HG03432 (cell line): ENCODE measurements at regions not wholly inside any gene's neighbourhood (a gene's known extent, or its start where the extent isn't known, plus 50 kb on each side); places are given as distances from the start of the nearest gene placed in this dataset.

Experiments used
- ATAC-seq: cut with Tn5 transposase; IDR thresholded peaks from one replicate; pipeline ENCODE4 v1.9.1; 2021; ENCODE audit warnings: mild to moderate bottlenecking, moderate library complexity; ENCODE audit not compliant: unreplicated experiment

- peak; percentile 39 for ATAC-seq
These were observed 174.7 kb upstream of the SLC24A5 start for GRCh38 chr15:47945872-47946650.

DNA sequence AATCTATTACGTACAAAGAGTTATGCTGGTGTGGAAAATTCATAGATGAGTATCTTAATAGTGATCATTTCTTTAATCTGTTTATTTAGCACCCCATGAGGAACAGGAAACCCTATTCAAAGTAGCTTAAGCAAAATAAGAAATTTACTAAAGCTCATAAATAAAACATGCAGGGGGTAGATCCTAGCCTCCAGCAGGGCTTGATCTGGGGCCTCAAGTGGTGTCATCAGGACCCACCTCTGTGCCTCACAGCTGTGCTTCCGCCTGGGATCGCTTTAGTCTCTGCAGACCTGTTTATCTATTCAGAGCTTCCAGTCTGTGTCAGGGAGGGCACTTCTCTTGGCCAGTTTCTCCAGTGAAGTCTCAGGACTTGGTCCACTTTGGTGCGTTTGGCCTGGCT lies 171.0 kb upstream of the SLC24A5 start:
- no peak for ATAC-seq

DNA sequence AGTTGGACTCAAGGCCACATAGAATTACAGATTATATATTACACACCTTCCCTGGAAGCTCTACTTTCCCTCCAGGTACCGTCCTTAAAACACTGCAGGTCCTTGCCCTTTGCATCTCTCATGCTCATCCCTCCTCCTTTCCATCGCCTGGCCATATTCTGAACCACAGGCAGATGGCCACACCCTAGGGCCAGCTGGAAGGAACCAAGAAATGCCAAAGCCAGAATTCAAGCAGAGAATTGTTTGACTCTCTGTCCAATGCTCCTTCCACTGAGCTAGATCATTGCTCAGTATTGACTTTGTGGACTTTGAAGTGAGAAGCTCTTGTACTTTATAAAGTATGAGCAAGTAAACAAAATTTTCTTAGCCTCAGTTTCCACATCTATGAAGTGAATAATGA lies 170.3 kb upstream of the SLC24A5 start:
- no peak for ATAC-seq

GRCh38 chr15:47951781-47952180 lies 169.0 kb upstream of the SLC24A5 start:
- no peak for ATAC-seq

DNA sequence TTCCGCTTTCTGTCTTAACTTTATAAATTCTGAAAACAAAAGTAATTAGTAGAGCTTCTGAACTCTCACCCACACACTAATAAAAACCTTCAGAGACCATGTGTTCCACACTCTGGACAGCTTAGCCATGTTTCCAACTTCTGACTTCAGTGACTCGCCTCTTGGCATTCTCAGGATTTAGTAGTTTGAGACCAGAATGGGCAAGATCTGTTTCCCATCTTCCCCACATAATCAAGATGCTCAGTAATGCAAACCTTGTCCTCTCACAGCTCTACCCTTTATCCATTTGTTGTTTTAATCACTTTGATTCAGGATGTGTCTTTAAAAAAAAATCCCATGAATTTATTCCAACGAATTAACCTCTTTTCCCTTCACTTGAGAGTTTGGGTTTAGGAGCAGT lies 166.6 kb upstream of the SLC24A5 start:
- no peak for ATAC-seq

DNA sequence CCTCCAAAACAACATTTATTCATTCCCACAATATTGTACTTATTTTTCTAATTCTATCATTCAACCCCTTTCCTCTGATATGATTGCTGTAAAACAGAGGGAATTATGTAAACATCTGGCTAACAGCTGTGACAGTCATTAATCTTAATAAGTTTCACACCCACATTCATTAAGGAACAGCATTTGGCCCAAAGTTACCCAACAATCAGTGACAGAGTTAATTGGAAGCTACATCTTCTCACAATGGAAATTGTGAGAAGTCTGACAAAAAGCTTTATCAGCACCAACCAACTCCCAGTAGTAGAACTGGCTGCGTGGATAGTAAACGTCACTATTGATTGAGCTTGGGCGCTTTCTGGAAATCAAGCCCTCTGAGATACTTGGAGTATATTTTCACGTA lies 165.8 kb upstream of the SLC24A5 start:
- ATAC-seq, result no peak

GRCh38 chr15:47959617-47960413 lies 161.0 kb upstream of the SLC24A5 start:
- peak; percentile 16 for ATAC-seq

- peak; percentile 90 for ATAC-seq
These were observed 159.2 kb upstream of the SLC24A5 start for GRCh38 chr15:47961401-47962090.

- ATAC-seq, result no peak
These were observed 157.5 kb upstream of the SLC24A5 start for GRCh38 chr15:47963265-47963664.

DNA sequence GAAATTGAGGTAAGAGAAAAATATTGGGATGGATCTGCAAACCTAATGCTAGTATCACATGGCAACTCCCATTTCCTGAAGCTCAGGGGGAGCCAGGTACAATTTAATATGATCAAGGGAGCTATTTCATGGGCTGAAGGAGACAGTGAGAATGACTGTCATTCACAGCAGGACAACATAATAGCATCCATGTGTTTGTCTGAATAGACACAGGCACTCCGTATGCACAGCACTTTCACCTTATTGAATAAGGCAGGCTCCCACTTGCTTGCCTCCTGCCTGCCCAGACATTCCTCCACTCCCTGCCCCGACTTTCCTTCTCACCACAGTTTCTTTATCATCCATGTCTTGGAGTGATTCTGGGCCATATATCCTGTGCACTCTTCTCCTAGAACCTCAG lies 156.6 kb upstream of the SLC24A5 start:
- no peak for ATAC-seq

DNA sequence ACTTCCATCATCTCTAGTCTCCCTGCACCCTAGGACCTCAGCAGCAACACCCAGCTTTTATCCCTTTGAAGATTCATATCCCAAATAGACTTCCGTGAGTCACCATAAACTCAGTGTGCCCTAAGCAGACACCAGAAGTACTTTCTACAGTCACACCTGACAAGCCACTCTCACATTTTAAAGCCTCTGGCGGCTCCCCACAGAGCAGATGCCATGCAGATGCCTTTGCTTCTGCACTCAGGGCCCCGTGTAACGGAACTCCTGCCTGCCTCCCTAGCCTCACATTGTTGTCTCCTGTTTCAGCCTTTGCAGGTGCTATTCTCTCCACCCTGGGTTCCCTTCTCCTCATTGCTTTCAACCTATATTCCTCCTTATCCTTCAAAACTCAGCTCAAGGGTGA lies 155.5 kb upstream of the SLC24A5 start:
- ATAC-seq, result no peak

DNA sequence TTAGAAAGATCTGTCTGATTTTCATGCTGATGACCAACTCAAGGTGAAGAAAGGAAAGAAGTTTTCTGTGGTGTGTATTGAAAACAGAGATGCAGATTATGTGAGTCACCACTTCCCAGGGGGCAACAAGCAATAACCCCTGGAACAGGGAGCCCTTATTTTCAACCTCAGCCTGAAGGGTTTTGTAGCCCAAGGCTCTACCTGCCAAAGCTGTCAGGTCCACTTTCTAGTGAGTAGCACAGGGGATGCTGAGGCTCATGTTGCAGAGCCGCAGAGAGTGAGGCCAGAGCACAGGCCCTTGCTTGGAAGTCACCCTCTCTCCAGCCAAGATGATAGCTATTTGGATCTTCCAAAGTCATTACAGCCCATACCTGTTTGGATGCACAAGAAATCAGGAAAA lies 152.2 kb upstream of the SLC24A5 start:
- ATAC-seq, result no peak

DNA sequence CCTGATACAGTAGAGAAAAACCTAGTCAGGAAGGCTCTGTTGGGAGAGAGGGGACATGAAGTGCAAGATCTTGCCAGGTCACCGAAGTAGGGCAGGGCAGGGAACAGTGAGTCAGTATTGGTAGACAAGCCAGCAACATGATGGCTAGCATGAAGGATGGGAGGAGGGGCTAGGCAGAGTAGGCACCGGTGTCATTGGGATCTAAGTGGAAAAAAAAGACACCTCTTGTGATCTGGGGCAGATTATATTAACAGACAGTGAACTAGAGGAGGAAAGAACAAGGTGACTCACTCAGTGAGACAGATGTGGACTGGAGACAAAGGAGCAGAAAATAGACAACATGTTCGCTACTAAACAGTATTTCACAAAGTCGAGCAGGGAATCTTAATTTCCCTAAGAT lies 149.2 kb upstream of the SLC24A5 start:
- ATAC-seq, result no peak

DNA sequence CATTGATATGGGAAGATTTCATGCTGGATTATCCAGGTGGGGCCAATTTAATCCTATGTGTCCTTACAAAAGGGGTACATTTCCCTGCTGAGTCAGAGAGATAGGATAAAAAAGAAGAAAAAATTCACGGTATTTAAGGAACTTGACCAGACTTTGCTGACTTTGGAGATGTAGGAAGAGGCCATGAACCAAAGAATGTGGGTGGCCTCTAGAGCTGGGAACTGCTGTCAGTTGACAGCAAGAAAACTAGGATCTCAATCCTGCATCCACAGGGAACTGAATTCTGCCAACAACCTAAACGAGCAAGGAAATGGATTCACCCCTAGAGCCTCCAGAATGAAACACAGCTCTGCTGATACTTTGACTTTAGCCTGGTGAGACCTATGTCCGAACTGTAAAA lies 148.1 kb upstream of the SLC24A5 start:
- no peak for ATAC-seq

DNA sequence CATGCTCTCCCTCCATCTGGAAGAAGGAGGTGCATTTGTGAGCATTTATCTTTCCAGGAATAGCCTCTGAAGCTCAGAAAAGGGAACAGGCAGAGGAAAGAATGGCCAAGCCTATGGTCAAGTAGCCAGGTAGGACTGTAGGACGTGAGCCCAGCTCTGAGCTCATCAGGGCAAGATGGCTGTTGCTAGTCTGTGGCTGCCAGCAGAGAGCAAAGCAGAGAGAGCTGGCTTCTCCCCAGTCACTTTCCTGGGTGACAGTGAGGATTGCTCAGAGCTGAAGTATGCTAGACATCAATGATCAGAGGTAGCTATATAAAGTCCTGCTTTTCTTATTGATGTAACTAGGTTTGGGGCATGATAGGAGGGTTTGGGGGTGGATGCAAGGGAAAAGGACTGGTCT lies 146.1 kb upstream of the SLC24A5 start:
- no peak for ATAC-seq

DNA sequence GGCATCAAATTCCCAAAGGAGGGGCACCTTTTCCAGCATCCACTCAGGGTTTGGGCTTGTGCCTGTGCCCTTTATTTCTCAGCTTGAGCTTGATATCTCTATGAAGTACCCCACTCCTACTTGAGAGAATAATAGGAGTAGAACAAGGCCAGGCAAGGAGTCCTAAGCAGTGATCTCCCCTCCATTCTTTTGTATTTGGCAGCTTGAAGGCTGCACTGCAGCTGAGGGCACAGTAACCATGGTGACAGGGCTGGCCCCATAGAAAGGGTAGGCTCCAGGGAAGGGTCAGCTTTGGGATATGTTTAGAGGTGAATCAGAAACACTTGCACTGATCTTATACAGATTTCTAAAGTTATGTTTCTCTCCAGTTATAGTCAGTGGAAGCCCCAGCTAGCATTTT lies 145.4 kb upstream of the SLC24A5 start:
- no peak for ATAC-seq

GRCh38 chr15:47983533-47983932 lies 137.3 kb upstream of the SLC24A5 start:
- no peak for ATAC-seq

DNA sequence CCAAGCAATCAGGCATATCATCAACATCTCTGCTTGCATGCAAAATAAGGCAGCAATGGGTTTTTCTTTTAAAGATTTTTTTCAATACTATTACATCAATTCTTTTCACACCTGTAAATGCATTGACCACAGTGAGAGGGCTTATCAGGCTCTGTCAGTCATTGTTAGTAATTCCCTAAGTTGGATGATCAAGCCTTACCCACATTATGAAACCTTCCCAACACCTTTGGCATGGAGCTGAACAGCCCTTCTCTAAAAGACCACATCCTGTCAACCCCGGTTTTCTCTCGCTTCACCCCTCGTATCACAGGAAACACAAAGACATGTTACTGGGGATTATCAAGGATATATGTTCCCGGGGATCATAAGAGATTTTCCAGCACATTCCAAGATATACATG lies 135.2 kb upstream of the SLC24A5 start:
- no peak for ATAC-seq

- peak; percentile 15 for ATAC-seq
These were observed 133.3 kb upstream of the SLC24A5 start for GRCh38 chr15:47987461-47987860.

DNA sequence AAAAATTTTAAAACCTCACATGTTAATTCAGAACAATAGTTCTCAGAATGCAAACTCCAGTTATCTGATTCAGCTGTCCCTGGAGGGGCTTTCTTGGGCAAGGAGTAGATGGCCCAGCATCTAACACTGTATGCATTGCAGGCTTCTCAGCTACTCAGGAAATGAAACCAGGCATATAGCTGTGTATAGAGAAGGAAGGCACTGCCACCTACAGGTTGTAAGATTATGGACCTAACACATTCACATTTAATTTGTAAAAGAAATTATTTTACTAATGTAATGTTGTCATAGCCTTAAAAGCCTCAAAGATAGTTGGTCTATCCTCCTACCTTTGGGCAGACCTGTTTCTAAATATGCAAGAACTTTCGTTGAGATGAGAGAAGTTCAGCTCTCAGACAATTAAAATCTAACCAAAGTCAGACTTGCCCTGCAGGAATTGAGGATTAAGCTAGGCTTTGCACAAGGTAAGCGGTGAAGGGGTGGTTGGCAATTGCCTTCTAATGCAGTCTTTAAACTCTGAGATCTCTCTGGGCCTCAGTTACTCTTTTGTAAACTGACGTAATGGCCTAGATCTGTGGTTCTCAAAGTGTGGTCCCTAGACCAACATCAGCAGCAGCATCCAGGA lies 132.8 kb upstream of the SLC24A5 start:
- peak; percentile 96 for ATAC-seq

DNA sequence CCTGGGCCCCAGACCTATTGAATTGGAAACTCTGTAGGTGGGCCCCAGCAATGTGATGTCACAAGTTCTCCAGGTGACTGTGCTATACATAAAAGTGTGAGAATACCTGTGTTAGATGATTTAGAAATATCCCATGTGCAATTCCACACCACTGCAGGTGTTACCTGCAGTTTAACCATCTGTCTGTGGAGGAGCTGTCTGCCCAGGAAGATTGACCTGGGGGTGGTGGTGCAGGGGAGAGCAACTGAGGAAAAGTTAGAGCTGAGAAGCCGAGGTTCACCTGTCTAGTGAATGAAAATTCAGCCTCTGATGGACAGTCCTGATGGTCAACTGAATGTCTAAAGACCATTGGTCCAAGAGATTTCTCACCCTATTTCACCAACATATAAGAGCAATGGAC lies 132.2 kb upstream of the SLC24A5 start:
- ATAC-seq, result no peak
